Heart right ventricle (tissue), 16 donors: ENCODE measurements at regions not wholly inside any gene's neighbourhood (a gene's known extent, or its start where the extent isn't known, plus 50 kb on each side); places are given as distances from the start of the nearest gene placed in this dataset.

Experiments
- ATAC-seq, 8 donors: fragments of 200-7000 bp; cut with Tn5 transposase; one replicate each; pipeline ENCODE4 v1.9.1; 2020; ENCODE audit warnings: mild to moderate bottlenecking in 8 of 8, moderate library complexity in 8 of 8, moderate number of reproducible peaks in 1 of 8
- DNase-seq, 2 donors: peaks; one replicate each; pipeline ENCODE4 v3.0.0-alpha.2; 2020
- H3K27ac ChIP-seq, 10 donors: fragments of 200-600 bp; sonication (generic) in 2 of 10; one replicate each; pipeline versions ENCODE4 v1.5.0 to v1.8.0; 2020 to 2022; ENCODE audit warnings: mild to moderate bottlenecking in 3 of 10
- H3K27me3 ChIP-seq, 7 donors: fragments of 200-600 bp; one replicate each; pipeline ENCODE4 v1.8.0; 2021 to 2022; ENCODE audit warnings: mild to moderate bottlenecking in 2 of 7
- H3K36me3 ChIP-seq, 9 donors: fragments of 200-600 bp; sonication (generic) in 1 of 9; one replicate each; pipeline versions ENCODE4 v1.5.0 to v1.8.0; 2020 to 2022; ENCODE audit warnings: mild to moderate bottlenecking in 2 of 9
- H3K4me1 ChIP-seq, 9 donors: fragments of 200-600 bp; sonication (generic) in 1 of 9; one replicate each; pipeline versions ENCODE4 v1.5.0 to v1.8.0; 2020 to 2022; ENCODE audit warnings: mild to moderate bottlenecking in 4 of 9
- H3K4me3 ChIP-seq, 10 donors: fragments of 200-600 bp; sonication (generic) in 2 of 10; one replicate each; pipeline versions ENCODE4 v1.5.0 to v1.8.0; 2020 to 2022; ENCODE audit warnings: mild to moderate bottlenecking in 7 of 10, moderate library complexity in 2 of 10
- H3K9me3 ChIP-seq, 11 donors: fragments of 200-600 bp in 10 of 11; sonication (generic) in 2 of 11; one replicate each; pipeline versions ENCODE4 v1.5.0 to v1.8.0; 2013 to 2022; ENCODE audit warnings: mild to moderate bottlenecking in 2 of 11, control low read depth in 1 of 11, moderate library complexity in 1 of 11
- WGBS, 2 donors: extraction: QIAGEN DNeasy Blood & Tissue Kit; methylation state at CpG; one replicate each; pipeline ENCODE4 v1.1.7; 2013; ENCODE audit warnings: inconsistent platforms in 1 of 2; 5-methylcytosine and 5-hydroxymethylcytosine counted together
- intact Hi-C, 10 donors: fragments of 100-400 bp; cut with DNase I; formaldehyde crosslinking; loops; one replicate each; pipeline versions ENCODE4 v1.11.1 to v1.14.2; 2022
- TF ChIP-seq, protein P1 (sequence below), 9 donors: fragments of 200-600 bp; sonication (generic) in 2 of 9; IDR thresholded peaks; one replicate each; pipeline versions ENCODE4 v1.5.0 to v1.8.0; 2021 to 2022; ENCODE audit warnings: antibody characterized with exemption in 9 of 9, mild to moderate bottlenecking in 5 of 9, moderate library complexity in 1 of 9
- donor health status: Arrhythmogenic right ventricular cardiomyopathy.
- donor health status: ischemic (EF 13 %, LVEDD 7.1; RV severe dilation, severe dysfunction).
- donor health status: healthy with polysubstance abuse.
- donor health status: DM: no; HTN: yes; CAD: no.
- donor health status: DM: no; HTN: no; CAD: no.
- donor health status: ischemic (EF 25% LVEDD 6.9; RV normal size, moderate dysfunction).
- donor health status: ischemic (EF 25% LVEDD 5.7; RV mildly dilated, moderate dysfunction).
- donor health status: healthy.
- donor health status: DM: yes; HTN: yes; CAD: no.
- donor health status: Ischemic cardiomyopathy.
- donor health status: ischemic (EF 35%, LVEDD 5.7; RV mildly dilated, moderate dysfunction).
- donor health status: nonischemic (EF 11% LVEDD 7.7; RV severe dilation, severe dysfunction).
- donor health status: DM: yes; HTN: yes; CAD: no.
- donor health status: PGD.
- donor health status: ischemic (EF 29% LVEDD 5.4; RV normal size, mild dysfunction).
- donor health status: nonischemic (EF 23%, LVEDD 6.1; RV moderate dilation, normal function).

DNA sequence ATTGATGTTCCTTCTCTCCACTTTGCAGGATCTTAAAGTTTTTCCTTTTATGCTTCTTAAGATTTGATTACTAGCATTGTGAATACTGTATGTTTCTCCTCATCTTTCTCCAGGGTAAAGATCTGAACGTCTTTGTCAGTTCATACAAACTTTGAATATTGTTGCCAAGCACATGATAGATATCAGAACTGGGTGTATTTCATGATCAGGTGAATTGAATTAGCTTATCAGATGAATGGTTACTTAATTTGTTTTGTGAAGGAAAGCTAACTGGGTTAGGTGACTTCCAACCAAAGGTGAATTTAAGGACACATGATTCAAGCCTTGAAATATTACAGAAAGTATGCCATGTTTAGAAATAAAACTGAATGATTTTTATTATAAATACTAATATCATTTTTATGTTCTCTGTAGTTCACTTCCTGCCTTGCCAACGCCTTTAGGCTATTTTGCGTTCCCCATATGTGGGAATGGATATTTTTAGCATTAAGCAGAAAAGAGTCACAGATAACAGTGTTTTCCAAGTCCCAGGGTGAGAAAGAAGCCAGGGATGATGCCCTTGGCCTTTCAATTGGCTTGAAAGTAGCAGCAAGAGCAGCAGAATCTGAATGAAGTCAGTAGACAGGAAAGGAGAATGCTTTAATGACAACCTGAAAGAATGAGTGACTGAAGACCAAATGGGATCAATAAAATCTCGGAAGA lies 752.1 kb downstream of the NCAM2 start:
- H3K4me3 ChIP-seq: no peak overlapping the region
- DNase-seq (no peak), ATAC-seq (no peak)
- no peaks in the 10 kb centered on the region for H3K4me1 ChIP-seq
- no peak overlapping the region for H3K27ac ChIP-seq
- H3K36me3 ChIP-seq: no peaks in the 10 kb centered on the region
- H3K27me3 ChIP-seq: no peaks in the 10 kb centered on the region
- WGBS, 2 donors: 55 to 57% methylated on average over 4 of the region's 4 CpGs
- peaks cover 0 to 20% (median 0%) of the 10 kb centered on the region in 11 donors for H3K9me3 ChIP-seq
- intact Hi-C loops: no loop called here
- TF ChIP-seq, protein P1, sequence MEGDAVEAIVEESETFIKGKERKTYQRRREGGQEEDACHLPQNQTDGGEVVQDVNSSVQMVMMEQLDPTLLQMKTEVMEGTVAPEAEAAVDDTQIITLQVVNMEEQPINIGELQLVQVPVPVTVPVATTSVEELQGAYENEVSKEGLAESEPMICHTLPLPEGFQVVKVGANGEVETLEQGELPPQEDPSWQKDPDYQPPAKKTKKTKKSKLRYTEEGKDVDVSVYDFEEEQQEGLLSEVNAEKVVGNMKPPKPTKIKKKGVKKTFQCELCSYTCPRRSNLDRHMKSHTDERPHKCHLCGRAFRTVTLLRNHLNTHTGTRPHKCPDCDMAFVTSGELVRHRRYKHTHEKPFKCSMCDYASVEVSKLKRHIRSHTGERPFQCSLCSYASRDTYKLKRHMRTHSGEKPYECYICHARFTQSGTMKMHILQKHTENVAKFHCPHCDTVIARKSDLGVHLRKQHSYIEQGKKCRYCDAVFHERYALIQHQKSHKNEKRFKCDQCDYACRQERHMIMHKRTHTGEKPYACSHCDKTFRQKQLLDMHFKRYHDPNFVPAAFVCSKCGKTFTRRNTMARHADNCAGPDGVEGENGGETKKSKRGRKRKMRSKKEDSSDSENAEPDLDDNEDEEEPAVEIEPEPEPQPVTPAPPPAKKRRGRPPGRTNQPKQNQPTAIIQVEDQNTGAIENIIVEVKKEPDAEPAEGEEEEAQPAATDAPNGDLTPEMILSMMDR (IDR thresholded peaks at IDR 0.05): no peak

DNA sequence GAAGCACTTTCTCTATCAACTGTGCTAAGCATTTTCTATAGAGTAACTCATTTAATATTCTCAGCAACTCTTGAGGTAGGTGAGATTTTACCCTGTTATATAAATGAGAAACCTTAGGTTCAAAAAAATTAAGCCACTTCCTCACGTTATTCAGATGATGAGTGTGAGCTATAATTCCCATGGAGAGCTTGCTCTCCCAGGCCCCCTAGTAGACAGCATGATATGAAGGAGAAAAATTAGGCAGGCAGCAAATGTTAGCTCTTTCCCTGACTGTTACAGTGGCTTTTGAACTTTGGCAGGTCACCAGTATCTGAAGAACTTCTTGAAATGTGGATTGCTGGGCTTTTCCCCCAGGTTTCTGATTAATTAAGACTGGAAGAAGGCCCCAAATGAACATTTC lies 753.1 kb downstream of the NCAM2 start:
- TF ChIP-seq, protein P1 (IDR thresholded peaks at IDR 0.05): peak in 1 of 9 donors; percentile 64
- Histone ChIP-seq H3K27me3 (no peaks in the 10 kb centered on the region), H3K36me3 (no peaks in the 10 kb centered on the region), H3K9me3 (peaks cover 0 to 11% (median 0%) of the 10 kb centered on the region in 11 donors), H3K27ac (no peak overlapping the region), H3K4me3 (no peak overlapping the region), H3K4me1 (no peaks in the 10 kb centered on the region)
- intact Hi-C loops: no loop called here
- ATAC-seq (no peak), DNase-seq (no peak)
- 63 to 64% methylated on average over 1 of the region's 1 CpG for WGBS, 2 donors

- DNase-seq (no peak), ATAC-seq (no peak)
- H3K36me3 ChIP-seq: no peaks in the 10 kb centered on the region
- no peak overlapping the region for H3K4me3 ChIP-seq
- H3K27ac ChIP-seq: no peak overlapping the region
- H3K4me1 ChIP-seq: no peaks in the 10 kb centered on the region
- intact Hi-C loops: no loop called here
- TF ChIP-seq, protein P1 (IDR thresholded peaks at IDR 0.05): no peak
- no peaks in the 10 kb centered on the region for H3K27me3 ChIP-seq
- H3K9me3 ChIP-seq: peaks cover 0 to 4% (median 0%) of the 10 kb centered on the region in 11 donors
- 41 to 76% methylated on average over 1 of the region's 1 CpG for WGBS, 2 donors
Observed at GRCh38 chr21:21762855-21763254, 764.6 kb downstream of the NCAM2 start.

DNA sequence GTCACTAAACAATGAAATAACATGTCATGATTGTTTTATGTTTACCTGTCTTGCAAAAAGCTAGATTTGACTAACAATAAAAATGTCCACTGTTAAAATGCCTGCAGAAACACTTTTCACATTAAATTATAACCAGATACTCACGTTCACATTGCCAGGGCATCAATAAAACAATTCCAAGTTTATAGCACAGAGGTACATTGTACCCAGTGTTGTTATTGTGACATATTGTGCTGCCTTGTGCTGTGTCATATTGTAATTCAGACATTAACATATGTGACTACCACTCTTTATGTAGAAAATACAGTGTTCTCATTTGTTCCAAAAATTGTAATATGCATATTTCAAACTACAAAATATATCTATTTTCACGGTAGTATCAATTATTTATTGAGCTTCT lies 766.1 kb downstream of the NCAM2 start:
- TF ChIP-seq, protein P1 (IDR thresholded peaks at IDR 0.05): no peak
- WGBS, 2 donors: 73 to 75% methylated on average over 2 of the region's 2 CpGs
- intact Hi-C loops: no loop called here

More for the DNA sequence above, 766.1 kb downstream of the NCAM2 start:
- DNase-seq (no peak), ATAC-seq (no peak)
- Histone ChIP-seq H3K4me3 (no peak overlapping the region), H3K27ac (no peak overlapping the region), H3K27me3 (no peaks in the 10 kb centered on the region), H3K9me3 (peaks cover 0 to 12% (median 0%) of the 10 kb centered on the region in 11 donors), H3K36me3 (no peaks in the 10 kb centered on the region), H3K4me1 (no peaks in the 10 kb centered on the region)
